ENCODE measurements at regions not wholly inside any gene's neighbourhood (a gene's known extent, or its start where the extent isn't known, plus 50 kb on each side); places are given as distances from the start of the nearest gene placed in this dataset.

GRCh38 chr9:82320566-82320965, 332.0 kb downstream of the SPATA31D1 start:
- no peak for DNase-seq (ENCODE audit: low read depth)

DNA sequence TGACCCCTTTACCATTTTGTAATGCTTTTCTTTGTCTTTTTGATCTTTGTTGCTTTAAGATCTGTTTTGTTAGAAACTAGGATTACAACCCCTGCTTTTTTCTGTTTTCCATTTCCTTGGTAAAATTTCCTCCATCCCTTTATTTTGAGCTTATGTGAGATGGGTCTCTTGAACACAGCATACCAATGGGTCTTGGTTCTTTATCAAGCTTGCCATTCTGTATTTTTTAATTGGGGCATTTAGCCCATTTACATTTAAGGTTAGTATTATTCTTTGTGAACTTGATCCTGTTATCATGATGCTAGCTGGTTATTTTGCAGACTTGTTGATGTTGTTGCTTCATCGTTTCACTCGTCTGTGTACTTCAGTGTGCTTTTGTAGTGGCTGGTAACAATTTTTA, 337.3 kb downstream of the SPATA31D1 start:
- no peak for DNase-seq (ENCODE audit: low read depth)

GRCh38 chr9:82327641-82328040, 339.1 kb downstream of the SPATA31D1 start:
- no peak for DNase-seq (ENCODE audit: low read depth)

GRCh38 chr9:82331079-82331478, 342.5 kb downstream of the SPATA31D1 start:
- DNase-seq (ENCODE audit: low read depth), result no peak

DNA sequence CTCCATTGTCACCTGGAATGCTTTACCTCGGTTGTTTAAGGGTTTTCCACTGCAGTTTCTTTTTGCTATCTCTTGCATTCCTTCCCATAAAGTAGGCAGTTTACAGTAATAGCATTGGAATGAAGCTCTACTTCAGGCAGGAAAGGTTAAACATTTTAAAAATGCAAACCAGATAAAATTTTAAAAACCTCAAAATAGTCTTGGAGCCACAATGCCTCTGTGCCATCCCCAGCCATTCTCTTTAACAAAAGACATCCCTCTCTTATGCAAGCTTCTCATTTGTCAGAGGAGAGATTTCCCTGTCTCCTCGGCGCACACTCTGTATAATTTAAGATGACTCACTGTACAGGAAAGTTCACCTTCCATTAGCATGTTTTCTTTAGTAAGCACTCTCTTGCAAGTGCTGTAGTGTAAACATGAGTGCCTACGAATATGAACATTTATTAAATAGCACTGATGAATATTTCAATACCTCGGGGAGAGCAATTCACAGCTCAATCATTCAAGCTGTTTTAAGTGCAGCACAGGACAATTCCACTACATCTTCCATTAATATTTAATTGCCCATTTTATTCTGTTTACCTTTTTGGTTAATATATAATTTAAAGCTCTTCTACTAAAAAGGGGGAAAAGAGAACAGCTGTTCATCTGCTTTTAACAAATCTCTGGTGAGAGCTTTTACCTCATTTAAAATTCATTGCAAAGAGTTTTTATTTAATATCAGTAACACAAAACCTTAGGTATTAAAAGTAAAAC, 343.6 kb downstream of the SPATA31D1 start:
- peak; percentile 94 for DNase-seq (ENCODE audit: low read depth)

- DNase-seq (ENCODE audit: low read depth), result peak; percentile 54
Observed at GRCh38 chr9:82332774-82333152, 344.2 kb downstream of the SPATA31D1 start.

- DNase-seq (ENCODE audit: low read depth), result peak; percentile 9
Observed at GRCh38 chr9:82333671-82334070, 345.1 kb downstream of the SPATA31D1 start.

DNA sequence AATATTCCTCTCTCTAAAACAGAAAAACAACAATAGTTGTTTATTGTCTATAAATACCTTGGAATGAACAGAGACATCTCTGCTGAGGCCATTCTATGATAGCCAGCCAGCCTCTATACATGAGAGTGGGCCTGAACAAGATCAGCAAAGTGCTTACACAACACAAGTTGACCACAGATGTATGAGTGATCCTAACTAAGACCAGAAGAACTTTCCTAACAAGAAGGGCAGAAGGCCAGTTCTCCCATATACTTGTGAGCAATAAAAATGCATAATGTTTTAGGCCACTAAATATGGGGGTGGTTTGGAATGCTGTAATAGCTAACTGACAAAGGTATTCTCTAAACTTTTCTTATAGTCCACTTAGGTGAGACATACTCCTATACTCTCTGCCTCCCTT, 345.7 kb downstream of the SPATA31D1 start:
- DNase-seq (ENCODE audit: low read depth), result peak; percentile 72

DNA sequence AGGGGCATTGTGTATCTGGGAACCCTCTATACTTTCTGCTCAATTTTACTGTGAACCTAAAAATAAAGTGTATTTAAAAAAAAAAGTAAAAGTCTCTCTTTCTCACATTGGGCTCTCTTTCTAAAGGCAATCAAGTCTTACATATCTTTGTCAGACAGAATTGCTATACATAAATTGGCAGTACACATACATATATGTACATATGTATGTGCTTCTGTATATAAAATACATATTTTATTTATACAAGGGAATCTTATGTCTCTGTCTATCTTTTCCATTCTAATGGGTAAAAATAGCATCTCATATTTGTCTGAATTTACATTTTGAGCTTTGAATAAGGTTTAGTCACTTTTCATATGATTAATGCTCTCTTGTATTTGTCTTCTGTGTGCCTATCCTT, 348.8 kb downstream of the SPATA31D1 start:
- no peak for DNase-seq (ENCODE audit: low read depth)

- no peak for DNase-seq (ENCODE audit: low read depth)
Observed at GRCh38 chr9:82342046-82342445, 353.5 kb downstream of the SPATA31D1 start.

DNA sequence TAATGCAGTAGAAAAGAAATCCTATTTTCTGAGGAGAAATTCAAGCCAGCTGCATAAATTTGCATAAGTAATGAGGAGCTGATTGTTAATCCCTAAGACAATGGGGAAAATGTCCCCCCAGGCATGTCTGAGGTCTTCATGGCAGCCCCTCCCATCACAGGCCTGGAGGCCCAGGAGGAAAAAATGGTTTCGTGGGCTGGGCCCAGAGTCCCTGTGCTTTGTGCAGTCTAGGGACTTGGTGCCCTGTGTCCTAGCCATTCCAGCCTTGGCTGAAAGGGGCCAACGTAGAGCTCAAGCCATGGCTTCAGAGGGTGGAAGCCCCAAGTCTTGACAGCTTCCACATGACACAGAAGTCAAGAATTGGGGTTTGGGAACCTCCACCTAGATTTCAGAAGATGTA, 357.5 kb downstream of the SPATA31D1 start:
- no peak for DNase-seq (ENCODE audit: low read depth)

- DNase-seq (ENCODE audit: low read depth), result no peak
Observed at GRCh38 chr9:82353631-82354278, 365.2 kb downstream of the SPATA31D1 start.

GRCh38 chr9:82354279-82354659, 365.7 kb downstream of the SPATA31D1 start:
- DNase-seq (ENCODE audit: low read depth), result peak; percentile 92

GRCh38 chr9:82356131-82356530, 367.6 kb downstream of the SPATA31D1 start:
- no peak for DNase-seq (ENCODE audit: low read depth)

DNA sequence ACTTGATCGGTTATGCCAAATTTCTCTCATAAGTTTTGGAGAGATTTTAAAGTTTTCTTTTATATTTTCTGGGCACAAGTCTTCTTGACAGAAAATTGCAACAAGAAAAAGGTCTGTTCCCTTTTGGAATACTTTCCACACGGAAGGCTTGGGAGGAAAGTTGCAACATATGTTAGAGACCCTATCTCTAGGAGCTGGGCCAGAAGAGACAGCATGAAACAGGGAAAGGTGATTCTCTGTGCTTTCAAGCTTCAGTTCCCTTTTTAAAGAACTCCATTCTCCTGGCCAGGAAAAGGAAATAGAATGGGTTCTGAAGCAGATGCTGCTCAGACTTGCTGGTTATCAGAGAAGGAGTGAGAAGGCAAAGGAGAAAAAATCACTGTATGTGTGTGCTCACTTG, 368.3 kb downstream of the SPATA31D1 start:
- no peak for DNase-seq (ENCODE audit: low read depth)

- no peak for DNase-seq (ENCODE audit: low read depth)
Observed at GRCh38 chr9:82363198-82363597, 374.6 kb downstream of the SPATA31D1 start.

DNA sequence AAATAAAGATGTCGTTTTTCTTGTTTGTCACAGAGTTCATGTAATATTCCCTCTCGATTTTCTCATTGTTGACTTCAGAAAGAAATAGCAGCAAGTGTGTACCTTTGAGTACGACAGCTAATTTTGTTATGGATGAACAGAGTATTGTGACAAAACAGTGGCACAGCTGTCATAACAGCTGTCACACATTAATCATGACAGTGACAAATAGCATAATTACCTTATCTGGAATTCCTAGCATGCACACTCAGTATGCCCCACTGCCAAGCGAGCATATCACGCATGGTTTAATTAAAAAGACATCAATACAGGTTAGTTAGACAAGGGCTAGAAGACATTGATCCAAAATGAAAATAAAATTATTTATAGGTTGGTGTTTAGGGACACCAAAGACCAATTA, 375.1 kb downstream of the SPATA31D1 start:
- no peak for DNase-seq (ENCODE audit: low read depth)

- no peak for DNase-seq (ENCODE audit: low read depth)
Observed at GRCh38 chr9:82367016-82367415, 378.4 kb downstream of the SPATA31D1 start.

DNA sequence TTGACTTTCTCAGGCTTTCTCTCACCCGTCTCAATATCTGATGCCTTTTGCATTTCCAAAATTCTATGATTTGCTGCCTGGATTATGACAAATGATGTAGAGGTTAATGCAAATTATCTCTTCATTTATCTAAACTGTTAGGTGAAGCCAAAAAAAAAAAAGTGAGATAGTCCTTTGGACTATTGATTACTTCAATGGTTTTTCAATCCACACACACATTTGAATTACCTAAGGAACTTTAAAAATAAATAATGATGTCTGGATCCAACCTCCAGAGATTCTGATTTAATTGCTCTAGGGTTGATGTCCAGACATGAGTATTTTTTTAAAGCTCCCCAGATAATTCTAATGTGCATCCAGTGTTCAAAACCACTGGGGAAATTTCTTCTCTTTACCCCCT, 379.4 kb downstream of the SPATA31D1 start:
- DNase-seq (ENCODE audit: low read depth), result no peak

DNA sequence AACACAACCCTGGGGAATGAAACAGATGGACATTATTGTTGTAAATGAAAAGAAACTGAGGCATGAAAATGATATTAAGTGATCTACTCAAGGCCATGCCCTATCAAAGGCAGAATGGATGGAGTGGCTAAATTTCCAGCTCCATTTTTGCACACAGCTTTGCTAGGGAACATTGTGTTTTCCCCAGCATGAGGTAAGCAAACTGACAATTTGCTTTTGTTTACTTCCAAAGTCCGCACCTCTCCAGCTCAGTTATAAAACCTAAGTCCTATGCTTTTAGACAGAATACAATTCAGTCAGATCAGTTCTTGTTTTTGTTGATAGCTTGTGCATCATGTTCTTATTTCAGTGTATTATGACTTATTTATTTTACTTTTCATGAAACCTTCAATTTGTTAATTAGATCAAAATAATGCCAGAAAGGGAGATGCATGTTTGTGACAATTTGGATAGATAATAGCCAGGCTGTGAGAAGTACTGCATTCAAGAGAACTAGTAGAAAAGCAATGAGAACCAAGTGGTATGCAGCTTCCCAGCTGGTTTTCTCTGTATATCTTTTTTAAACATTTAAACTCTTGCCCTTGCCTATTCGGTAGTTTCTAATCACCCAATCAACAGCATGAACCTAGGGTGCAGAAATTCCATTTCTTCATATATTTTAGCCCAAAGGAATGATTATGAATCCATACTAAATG, 380.8 kb downstream of the SPATA31D1 start:
- DNase-seq (ENCODE audit: low read depth), result no peak

- no peak for DNase-seq (ENCODE audit: low read depth)
Observed at GRCh38 chr9:82375041-82375440, 386.5 kb downstream of the SPATA31D1 start.

- no peak for DNase-seq (ENCODE audit: low read depth)
Observed at GRCh38 chr9:82376677-82377232, 388.2 kb downstream of the SPATA31D1 start.

Measured in renal cortical epithelial cell (primary cell).